ENCODE measurements at regions not wholly inside any gene's neighbourhood (a gene's known extent, or its start where the extent isn't known, plus 50 kb on each side); places are given as distances from the start of the nearest gene placed in this dataset.

- no peaks in the 10 kb centered on the region for H3K4me1 ChIP-seq
- H3K27ac ChIP-seq = no peak overlapping the region
- H3K9me3 ChIP-seq = no peaks in the 10 kb centered on the region
- TF ChIP-seq EP300 (IDR thresholded peaks at IDR 0.05) = no peak
- no peak for TF ChIP-seq POLR2AphosphoS5 (IDR thresholded peaks at IDR 0.05)
- TF ChIP-seq, protein P1, sequence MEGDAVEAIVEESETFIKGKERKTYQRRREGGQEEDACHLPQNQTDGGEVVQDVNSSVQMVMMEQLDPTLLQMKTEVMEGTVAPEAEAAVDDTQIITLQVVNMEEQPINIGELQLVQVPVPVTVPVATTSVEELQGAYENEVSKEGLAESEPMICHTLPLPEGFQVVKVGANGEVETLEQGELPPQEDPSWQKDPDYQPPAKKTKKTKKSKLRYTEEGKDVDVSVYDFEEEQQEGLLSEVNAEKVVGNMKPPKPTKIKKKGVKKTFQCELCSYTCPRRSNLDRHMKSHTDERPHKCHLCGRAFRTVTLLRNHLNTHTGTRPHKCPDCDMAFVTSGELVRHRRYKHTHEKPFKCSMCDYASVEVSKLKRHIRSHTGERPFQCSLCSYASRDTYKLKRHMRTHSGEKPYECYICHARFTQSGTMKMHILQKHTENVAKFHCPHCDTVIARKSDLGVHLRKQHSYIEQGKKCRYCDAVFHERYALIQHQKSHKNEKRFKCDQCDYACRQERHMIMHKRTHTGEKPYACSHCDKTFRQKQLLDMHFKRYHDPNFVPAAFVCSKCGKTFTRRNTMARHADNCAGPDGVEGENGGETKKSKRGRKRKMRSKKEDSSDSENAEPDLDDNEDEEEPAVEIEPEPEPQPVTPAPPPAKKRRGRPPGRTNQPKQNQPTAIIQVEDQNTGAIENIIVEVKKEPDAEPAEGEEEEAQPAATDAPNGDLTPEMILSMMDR (IDR thresholded peaks at IDR 0.05) = no peak
- no peak for TF ChIP-seq POLR2A (IDR thresholded peaks at IDR 0.05)
- no peak for ATAC-seq (ENCODE audit: low FRiP score in 2 of 2)
- no peaks in the 10 kb centered on the region for H3K36me3 ChIP-seq
- no peak for DNase-seq
- no peak overlapping the region for H3K4me3 ChIP-seq
- H3K27me3 ChIP-seq = no peaks in the 10 kb centered on the region
- WGBS, 2 donors = 70 to 80% methylated on average over 14 of the region's 14 CpGs
Observed at GRCh38 chr1:29754573-29755375, 518.5 kb downstream of the PTPRU start.

DNA sequence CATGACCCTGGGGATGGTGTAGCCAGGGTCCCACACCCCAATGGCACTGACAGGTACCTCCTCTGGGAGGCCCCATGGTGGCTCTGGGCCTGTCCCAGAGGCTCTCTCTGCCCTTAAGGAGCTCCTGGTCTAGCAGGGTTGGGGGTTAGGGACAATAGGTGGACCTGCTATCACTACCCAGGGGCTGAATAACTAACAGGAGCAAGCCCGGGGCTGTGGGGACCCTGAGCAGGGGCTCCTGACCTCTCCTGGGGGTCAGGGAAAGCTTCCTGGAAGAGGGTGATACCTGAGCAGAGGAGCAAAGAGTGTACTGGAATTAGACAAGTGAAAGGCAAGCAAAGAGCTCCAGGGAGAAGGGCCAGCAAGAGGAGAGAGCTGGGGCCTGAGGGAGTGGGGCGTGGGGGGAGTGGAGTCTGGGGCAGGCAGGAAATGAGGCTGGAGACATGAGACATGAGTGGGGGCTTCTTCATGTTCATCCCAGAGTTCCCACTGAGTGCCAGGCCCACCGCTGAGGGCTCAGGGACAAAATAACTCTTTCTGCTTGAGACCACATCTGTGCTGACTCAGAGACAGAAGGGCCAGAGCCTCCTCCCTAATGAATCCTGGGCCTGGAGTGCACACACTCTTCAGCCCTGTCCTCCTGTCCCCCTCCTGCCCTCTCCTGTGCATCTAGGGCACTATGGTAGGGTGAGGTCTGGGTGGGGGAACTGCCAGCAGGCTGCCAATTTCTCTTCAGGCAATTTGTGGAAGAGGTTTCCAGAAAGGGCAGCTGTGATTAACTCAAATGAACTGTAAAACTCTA is 517.6 kb downstream of the PTPRU start:
- no peaks in the 10 kb centered on the region for H3K9me3 ChIP-seq
- H3K4me3 ChIP-seq = no peak overlapping the region
- TF ChIP-seq EP300 (IDR thresholded peaks at IDR 0.05) (no peak), POLR2A (IDR thresholded peaks at IDR 0.05) (no peak), POLR2AphosphoS5 (IDR thresholded peaks at IDR 0.05) (no peak)
- TF ChIP-seq, protein P1 (IDR thresholded peaks at IDR 0.05) = no peak
- H3K27me3 ChIP-seq = no peaks in the 10 kb centered on the region
- H3K27ac ChIP-seq = no peak overlapping the region
- DNase-seq = no peak
- 52 to 65% methylated on average over 3 of the region's 3 CpGs for WGBS, 2 donors
- H3K36me3 ChIP-seq = no peaks in the 10 kb centered on the region
- ATAC-seq (ENCODE audit: low FRiP score in 2 of 2) = no peak
- H3K4me1 ChIP-seq = no peaks in the 10 kb centered on the region

- Histone ChIP-seq H3K4me3 (no peak overlapping the region), H3K27me3 (no peaks in the 10 kb centered on the region), H3K9me3 (no peaks in the 10 kb centered on the region), H3K36me3 (no peaks in the 10 kb centered on the region), H3K4me1 (no peaks in the 10 kb centered on the region), H3K27ac (no peak overlapping the region)
- TF ChIP-seq POLR2AphosphoS5 (IDR thresholded peaks at IDR 0.05) = no peak
- no peak for TF ChIP-seq EP300 (IDR thresholded peaks at IDR 0.05)
- no peak for TF ChIP-seq POLR2A (IDR thresholded peaks at IDR 0.05)
- TF ChIP-seq, protein P1 (IDR thresholded peaks at IDR 0.05) = no peak
- no peak for DNase-seq
- ATAC-seq (ENCODE audit: low FRiP score in 2 of 2) = no peak
- WGBS, 2 donors = 50 to 54% methylated on average over 1 of the region's 1 CpG
Observed at GRCh38 chr1:29753244-29753643, 516.9 kb downstream of the PTPRU start.

- Histone ChIP-seq H3K4me1 (no peaks in the 10 kb centered on the region), H3K4me3 (no peak overlapping the region), H3K9me3 (no peaks in the 10 kb centered on the region), H3K27me3 (no peaks in the 10 kb centered on the region), H3K36me3 (no peaks in the 10 kb centered on the region), H3K27ac (no peak overlapping the region)
- ATAC-seq (ENCODE audit: low FRiP score in 2 of 2) (no peak), DNase-seq (no peak)
- 28% methylated on average over 8 of the region's 8 CpGs for WGBS, 2 donors
- TF ChIP-seq EP300 (IDR thresholded peaks at IDR 0.05) (no peak), POLR2AphosphoS5 (IDR thresholded peaks at IDR 0.05) (no peak), POLR2A (IDR thresholded peaks at IDR 0.05) (no peak)
- TF ChIP-seq, protein P1 (IDR thresholded peaks at IDR 0.05) = no peak
Observed at GRCh38 chr1:29752141-29752540, 515.8 kb downstream of the PTPRU start.

All from upper lobe of left lung (tissue), 6 donors.